NOMO-1 treated with DMSO at 0.1 percent for 48 hours (cell line): ENCODE measurements at regions not wholly inside any gene's neighbourhood (a gene's known extent, or its start where the extent isn't known, plus 50 kb on each side); places are given as distances from the start of the nearest gene placed in this dataset.
"Not testable (repeated sequence)": the region's sequence is repeated elsewhere in the genome, so short reads cannot be mapped to it uniquely, and the experiment has no call there.

Source experiments
- DNase-seq: peaks from one replicate; lab custom pipeline; 2025; ENCODE audit not compliant: unreplicated experiment; lab: John Stamatoyannopoulos, UW

- no peak for DNase-seq
Measured at GRCh38 chr12:82300611-82301010, 57.6 kb downstream of the CCDC59 start.

GRCh38 chr12:82299319-82300025, 58.7 kb downstream of the CCDC59 start:
- no peak for DNase-seq

GRCh38 chr12:82290415-82290814, 67.8 kb downstream of the CCDC59 start:
- DNase-seq, result no peak

GRCh38 chr12:82281335-82281734, 76.9 kb downstream of the CCDC59 start:
- DNase-seq, result not testable (repeated sequence)

- no peak for DNase-seq
Measured at GRCh38 chr12:82279536-82280058, 78.6 kb downstream of the CCDC59 start.

GRCh38 chr12:82277582-82277981, 80.6 kb downstream of the CCDC59 start:
- DNase-seq, result no peak

GRCh38 chr12:82242729-82243128, 115.5 kb downstream of the CCDC59 start:
- no peak for DNase-seq

- DNase-seq, result no peak
Measured at GRCh38 chr12:82225871-82226270, 132.3 kb downstream of the CCDC59 start.

GRCh38 chr12:82223426-82223825, 134.8 kb downstream of the CCDC59 start:
- no peak for DNase-seq

GRCh38 chr12:82216475-82216874, 141.7 kb downstream of the CCDC59 start:
- DNase-seq, result no peak

- DNase-seq, result no peak
Measured at GRCh38 chr12:82213761-82214160, 144.4 kb downstream of the CCDC59 start.

- DNase-seq, result no peak
Measured at GRCh38 chr12:82210882-82211281, 147.3 kb downstream of the CCDC59 start.

GRCh38 chr12:82209533-82209932, 148.7 kb downstream of the CCDC59 start:
- DNase-seq, result no peak

GRCh38 chr12:82207556-82207955, 150.6 kb downstream of the CCDC59 start:
- no peak for DNase-seq

GRCh38 chr12:82203086-82203485, 155.1 kb downstream of the CCDC59 start:
- DNase-seq, result no peak

GRCh38 chr12:82187595-82187994, 170.6 kb downstream of the CCDC59 start:
- no peak for DNase-seq

- no peak for DNase-seq
Measured at GRCh38 chr12:82187011-82187410, 171.2 kb downstream of the CCDC59 start.

- no peak for DNase-seq
Measured at GRCh38 chr12:82186282-82186681, 171.9 kb downstream of the CCDC59 start.

- DNase-seq, result no peak
Measured at GRCh38 chr12:82184844-82185243, 173.3 kb downstream of the CCDC59 start.

- DNase-seq, result no peak
Measured at GRCh38 chr12:82182601-82183190, 175.5 kb downstream of the CCDC59 start.

GRCh38 chr12:82176761-82177490, 181.3 kb downstream of the CCDC59 start:
- no peak for DNase-seq

GRCh38 chr12:82176026-82176425, 182.2 kb downstream of the CCDC59 start:
- DNase-seq, result no peak
